Activated T-cell treated with anti-CD3 and anti-CD28 coated beads, Interleukin-2, amount 50 U/mL, for 72 hours (primary cell): ENCODE measurements at regions not wholly inside any gene's neighbourhood (a gene's known extent, or its start where the extent isn't known, plus 50 kb on each side); places are given as distances from the start of the nearest gene placed in this dataset.

ENCODE experiments used
- ATAC-seq, 2 donors: fragments of 150-1000 bp; cut with Tn5 transposase; replicated peaks in 1 of 2; 2 replicates each; pipeline ENCODE4 v1.10.0; 2021; ENCODE audit warnings: moderate library complexity in 2 of 2, mild to moderate bottlenecking in 1 of 2
- DNase-seq, 2 donors: peaks; one replicate each; pipeline ENCODE4 v3.0.0; 2021 to 2022; ENCODE audit warnings: mixed read lengths in 1 of 2
- H3K27ac Mint-ChIP-seq: one replicate; pipeline ENCODE4 v1.8.0; 2022; ENCODE audit warnings: mild to moderate bottlenecking, moderate library complexity, mixed read lengths
- H3K27me3 Mint-ChIP-seq: one replicate; pipeline ENCODE4 v1.8.0; 2022; ENCODE audit warnings: low read depth, mixed read lengths
- H3K36me3 Mint-ChIP-seq, 2 donors: one replicate each; pipeline ENCODE4 v1.8.0; 2022; ENCODE audit warnings: mixed read lengths in 2 of 2, mild to moderate bottlenecking in 1 of 2; ENCODE audit not compliant: insufficient read depth in 2 of 2
- H3K4me1 Mint-ChIP-seq: one replicate; pipeline ENCODE4 v1.8.0; 2022; ENCODE audit warnings: low read depth, mixed read lengths
- H3K4me3 Mint-ChIP-seq, 2 donors: one replicate each; pipeline ENCODE4 v1.8.0; 2022; ENCODE audit warnings: mild to moderate bottlenecking in 2 of 2, mixed read lengths in 2 of 2, moderate library complexity in 2 of 2
- H3K9me3 Mint-ChIP-seq, 2 donors: one replicate each; pipeline ENCODE4 v1.8.0; 2022; ENCODE audit warnings: mixed read lengths in 2 of 2

GRCh38 chr3:147654827-147655226, 245.7 kb downstream of the ZIC1 start:
- Mint-ChIP-seq H3K4me1 (no peaks in the 10 kb centered on the region), H3K4me3 (no peak overlapping the region), H3K9me3 (peaks cover 1 to 5% of the 10 kb centered on the region in 2 donors), H3K27ac (no peak overlapping the region), H3K27me3 (no peaks in the 10 kb centered on the region), H3K36me3 (no peaks in the 10 kb centered on the region)
- ATAC-seq: no peak
- DNase-seq: no peak

- peaks cover 1 to 5% of the 10 kb centered on the region in 2 donors for H3K9me3 Mint-ChIP-seq
- ATAC-seq (no peak), DNase-seq (no peak)
- H3K4me3 Mint-ChIP-seq: no peak overlapping the region
- H3K27ac Mint-ChIP-seq: no peak overlapping the region
- H3K27me3 Mint-ChIP-seq: no peaks in the 10 kb centered on the region
- H3K4me1 Mint-ChIP-seq: no peaks in the 10 kb centered on the region
- no peaks in the 10 kb centered on the region for H3K36me3 Mint-ChIP-seq
Measured at GRCh38 chr3:147655236-147655635, 246.1 kb downstream of the ZIC1 start.

GRCh38 chr3:147656023-147656422, 246.9 kb downstream of the ZIC1 start:
- Mint-ChIP-seq H3K9me3 (peaks cover 1 to 5% of the 10 kb centered on the region in 2 donors), H3K27ac (no peak overlapping the region), H3K4me1 (no peaks in the 10 kb centered on the region), H3K36me3 (no peaks in the 10 kb centered on the region), H3K4me3 (no peak overlapping the region), H3K27me3 (no peaks in the 10 kb centered on the region)
- no peak for ATAC-seq
- no peak for DNase-seq

- DNase-seq (no peak), ATAC-seq (no peak)
- H3K4me3 Mint-ChIP-seq: no peak overlapping the region
- no peaks in the 10 kb centered on the region for H3K4me1 Mint-ChIP-seq
- H3K9me3 Mint-ChIP-seq: peaks cover 3% of the 10 kb centered on the region in 2 donors
- no peaks in the 10 kb centered on the region for H3K27me3 Mint-ChIP-seq
- H3K36me3 Mint-ChIP-seq: no peaks in the 10 kb centered on the region
- H3K27ac Mint-ChIP-seq: no peak overlapping the region
Measured at GRCh38 chr3:147661916-147662315, 252.8 kb downstream of the ZIC1 start.

DNA sequence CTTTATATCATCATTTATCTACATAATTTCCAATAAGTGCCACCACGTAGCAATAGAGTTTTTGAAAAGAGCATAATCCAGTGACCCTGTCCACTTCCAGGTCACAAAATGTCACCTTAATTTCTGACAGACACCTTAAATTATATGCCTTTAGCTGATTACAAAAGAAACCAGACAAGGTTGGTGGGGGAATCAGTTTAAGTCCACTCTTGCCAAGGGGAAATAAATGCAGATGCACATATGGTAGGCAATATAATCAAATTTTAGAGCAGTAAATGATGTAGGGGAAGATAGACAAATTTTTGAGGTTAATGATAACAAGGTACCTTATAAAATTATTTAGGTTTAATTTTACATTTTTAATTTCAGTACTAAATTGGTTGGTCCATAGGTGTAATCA, 253.5 kb downstream of the ZIC1 start:
- Mint-ChIP-seq H3K9me3 (peaks cover 1 to 4% of the 10 kb centered on the region in 2 donors), H3K36me3 (no peaks in the 10 kb centered on the region), H3K4me1 (no peaks in the 10 kb centered on the region), H3K27me3 (no peaks in the 10 kb centered on the region), H3K4me3 (no peak overlapping the region), H3K27ac (no peak overlapping the region)
- no peak for ATAC-seq
- no peak for DNase-seq

GRCh38 chr3:147669077-147669476, 259.9 kb downstream of the ZIC1 start:
- no peak overlapping the region for H3K27ac Mint-ChIP-seq
- no peak overlapping the region for H3K4me3 Mint-ChIP-seq
- H3K36me3 Mint-ChIP-seq: no peaks in the 10 kb centered on the region
- no peak for DNase-seq
- H3K9me3 Mint-ChIP-seq: peaks cover 6 to 9% of the 10 kb centered on the region in 2 donors
- no peak for ATAC-seq
- H3K27me3 Mint-ChIP-seq: no peaks in the 10 kb centered on the region
- no peaks in the 10 kb centered on the region for H3K4me1 Mint-ChIP-seq

DNA sequence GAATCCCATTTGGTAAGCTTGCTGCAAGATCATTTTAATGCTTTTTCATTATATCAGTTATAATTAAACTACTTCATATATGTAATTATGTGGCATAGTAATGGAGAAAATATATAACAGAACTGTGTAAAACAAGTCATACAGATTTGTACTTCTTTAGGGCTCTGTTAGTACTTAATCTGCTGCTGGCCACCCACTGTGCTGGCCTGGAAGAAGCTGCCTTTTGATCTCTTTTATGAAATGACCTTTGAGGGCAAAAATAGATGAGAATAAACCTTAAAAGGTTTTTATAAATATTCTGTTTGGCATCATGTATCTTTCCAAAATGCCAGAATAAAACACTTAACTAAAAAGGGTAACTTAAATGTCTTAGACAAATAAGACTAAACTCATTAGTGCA, 262.9 kb downstream of the ZIC1 start:
- Mint-ChIP-seq H3K4me1 (no peaks in the 10 kb centered on the region), H3K4me3 (no peak overlapping the region)

GRCh38 chr3:147672436-147672835, 263.3 kb downstream of the ZIC1 start:
- H3K27ac Mint-ChIP-seq: no peak overlapping the region
- H3K4me3 Mint-ChIP-seq: no peak overlapping the region
- H3K4me1 Mint-ChIP-seq: no peaks in the 10 kb centered on the region
- no peak for DNase-seq
- H3K9me3 Mint-ChIP-seq: peaks cover 5 to 8% of the 10 kb centered on the region in 2 donors
- no peaks in the 10 kb centered on the region for H3K36me3 Mint-ChIP-seq
- H3K27me3 Mint-ChIP-seq: no peaks in the 10 kb centered on the region
- no peak for ATAC-seq

More for the DNA sequence above, 262.9 kb downstream of the ZIC1 start:
- Mint-ChIP-seq H3K36me3 (no peaks in the 10 kb centered on the region), H3K27me3 (no peaks in the 10 kb centered on the region), H3K9me3 (peaks cover 5 to 9% of the 10 kb centered on the region in 2 donors), H3K27ac (no peak overlapping the region)
- DNase-seq: no peak
- no peak for ATAC-seq

GRCh38 chr3:147675761-147676160, 266.6 kb downstream of the ZIC1 start:
- Mint-ChIP-seq H3K4me1 (no peaks in the 10 kb centered on the region), H3K36me3 (no peaks in the 10 kb centered on the region), H3K9me3 (peaks cover 6 to 10% of the 10 kb centered on the region in 2 donors), H3K4me3 (no peak overlapping the region), H3K27me3 (no peaks in the 10 kb centered on the region), H3K27ac (no peak overlapping the region)
- ATAC-seq (no peak), DNase-seq (no peak)

GRCh38 chr3:147680837-147681483, 271.8 kb downstream of the ZIC1 start:
- ATAC-seq: no peak
- H3K36me3 Mint-ChIP-seq: no peaks in the 10 kb centered on the region
- H3K27ac Mint-ChIP-seq: no peak overlapping the region
- H3K4me1 Mint-ChIP-seq: no peaks in the 10 kb centered on the region
- no peaks in the 10 kb centered on the region for H3K27me3 Mint-ChIP-seq
- H3K4me3 Mint-ChIP-seq: no peak overlapping the region
- no peak for DNase-seq
- H3K9me3 Mint-ChIP-seq: peaks cover 3 to 5% of the 10 kb centered on the region in 2 donors

GRCh38 chr3:147688868-147689267, 279.7 kb downstream of the ZIC1 start:
- no peak overlapping the region for H3K27ac Mint-ChIP-seq
- no peaks in the 10 kb centered on the region for H3K4me1 Mint-ChIP-seq
- DNase-seq (no peak), ATAC-seq (no peak)
- peaks cover 0 to 1% of the 10 kb centered on the region in 2 donors for H3K36me3 Mint-ChIP-seq
- no peak overlapping the region for H3K4me3 Mint-ChIP-seq
- H3K9me3 Mint-ChIP-seq: peaks cover 4 to 7% of the 10 kb centered on the region in 2 donors
- no peaks in the 10 kb centered on the region for H3K27me3 Mint-ChIP-seq

DNA sequence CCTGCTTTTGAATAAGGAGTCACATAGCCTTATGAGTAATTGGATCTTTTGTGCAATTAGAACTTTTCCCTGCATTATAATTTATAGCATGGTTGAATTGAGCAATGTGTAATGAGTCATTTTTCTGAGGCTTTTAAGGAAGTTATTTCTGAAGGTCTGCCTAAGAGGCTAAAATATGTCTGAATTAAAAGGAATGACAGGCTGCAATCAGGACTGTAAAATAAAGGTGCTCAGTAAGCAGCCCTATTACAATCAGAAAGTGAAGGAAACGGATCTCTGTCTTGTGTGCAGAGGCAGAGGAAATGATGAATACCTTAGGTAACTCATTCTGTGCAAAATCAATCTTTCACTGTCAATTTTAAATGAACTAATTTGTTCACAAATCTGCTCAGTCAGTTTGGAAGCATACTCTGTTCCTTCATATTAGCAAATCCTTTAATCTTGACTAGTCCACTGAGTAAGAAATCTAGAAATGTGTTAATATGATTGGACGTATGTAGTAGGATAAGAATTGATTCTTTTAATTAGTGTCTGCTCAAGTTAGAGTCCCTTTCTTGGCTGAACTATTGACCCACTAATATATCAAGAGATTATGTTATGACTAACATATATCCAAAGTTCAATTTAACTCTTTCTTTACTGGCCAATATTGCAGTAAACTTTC, 290.1 kb downstream of the ZIC1 start:
- no peak for ATAC-seq
- Mint-ChIP-seq H3K27me3 (no peaks in the 10 kb centered on the region), H3K4me1 (no peaks in the 10 kb centered on the region), H3K9me3 (peaks cover 4 to 6% of the 10 kb centered on the region in 2 donors), H3K4me3 (no peak overlapping the region), H3K36me3 (no peaks in the 10 kb centered on the region), H3K27ac (no peak overlapping the region)
- DNase-seq: no peak

- ATAC-seq (no peak), DNase-seq (no peak)
- no peak overlapping the region for H3K4me3 Mint-ChIP-seq
- H3K9me3 Mint-ChIP-seq: peaks cover 5 to 6% of the 10 kb centered on the region in 2 donors
- H3K27me3 Mint-ChIP-seq: no peaks in the 10 kb centered on the region
- H3K4me1 Mint-ChIP-seq: no peaks in the 10 kb centered on the region
- H3K27ac Mint-ChIP-seq: no peak overlapping the region
- no peaks in the 10 kb centered on the region for H3K36me3 Mint-ChIP-seq
Measured at GRCh38 chr3:147701195-147701594, 292.0 kb downstream of the ZIC1 start.

DNA sequence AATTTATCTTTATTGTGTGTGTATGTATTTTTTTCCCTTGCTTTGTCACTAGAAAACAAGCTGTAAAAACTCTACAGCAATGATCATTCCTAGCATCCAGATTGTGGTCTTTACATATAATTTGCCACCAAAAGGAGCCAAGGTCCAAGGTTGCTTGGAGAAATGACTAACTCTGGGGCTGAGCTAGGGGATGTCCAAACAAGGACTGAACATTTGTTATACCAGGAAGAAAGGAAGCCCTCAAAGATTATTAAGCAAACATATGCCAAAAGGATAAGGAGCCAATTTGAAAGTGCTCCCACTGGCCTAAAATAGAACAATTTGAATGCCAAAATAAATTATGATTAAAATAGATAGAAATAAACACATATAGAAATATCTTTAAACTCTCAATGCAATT, 293.3 kb downstream of the ZIC1 start:
- H3K27ac Mint-ChIP-seq: no peak overlapping the region
- H3K9me3 Mint-ChIP-seq: peaks cover 0 to 6% of the 10 kb centered on the region in 2 donors
- DNase-seq (no peak), ATAC-seq (no peak)
- no peaks in the 10 kb centered on the region for H3K27me3 Mint-ChIP-seq
- no peaks in the 10 kb centered on the region for H3K4me1 Mint-ChIP-seq
- no peaks in the 10 kb centered on the region for H3K36me3 Mint-ChIP-seq
- no peak overlapping the region for H3K4me3 Mint-ChIP-seq
